ENCODE measurements at regions not wholly inside any gene's neighbourhood (a gene's known extent, or its start where the extent isn't known, plus 50 kb on each side); places are given as distances from the start of the nearest gene placed in this dataset.
"Not testable (repeated sequence)": the region's sequence is repeated elsewhere in the genome, so short reads cannot be mapped to it uniquely, and the experiment has no call there.

- DNase-seq (ENCODE audit: low read depth, low spot score) = no peak
Measured at GRCh38 chr5:102554082-102554481, 55.3 kb upstream of the SLCO6A1 start.

GRCh38 chr5:102554728-102555127, 55.9 kb upstream of the SLCO6A1 start:
- DNase-seq (ENCODE audit: low read depth, low spot score) = no peak

GRCh38 chr5:102561894-102562760, 63.3 kb upstream of the SLCO6A1 start:
- DNase-seq (ENCODE audit: low read depth, low spot score) = no peak

- DNase-seq (ENCODE audit: low read depth, low spot score) = no peak
Measured at GRCh38 chr5:102570747-102571146, 71.9 kb upstream of the SLCO6A1 start.

- DNase-seq (ENCODE audit: low read depth, low spot score) = no peak
Measured at GRCh38 chr5:102578362-102578761, 79.6 kb upstream of the SLCO6A1 start.

GRCh38 chr5:102579379-102579778, 80.6 kb upstream of the SLCO6A1 start:
- no peak for DNase-seq (ENCODE audit: low read depth, low spot score)

- DNase-seq (ENCODE audit: low read depth, low spot score) = no peak
Measured at GRCh38 chr5:102581011-102581410, 82.2 kb upstream of the SLCO6A1 start.

GRCh38 chr5:102582696-102583095, 83.9 kb upstream of the SLCO6A1 start:
- DNase-seq (ENCODE audit: low read depth, low spot score) = no peak

- no peak for DNase-seq (ENCODE audit: low read depth, low spot score)
Measured at GRCh38 chr5:102583276-102584124, 84.7 kb upstream of the SLCO6A1 start.

- DNase-seq (ENCODE audit: low read depth, low spot score) = no peak
Measured at GRCh38 chr5:102589661-102590060, 90.9 kb upstream of the SLCO6A1 start.

GRCh38 chr5:102590467-102590866, 91.7 kb upstream of the SLCO6A1 start:
- DNase-seq (ENCODE audit: low read depth, low spot score) = no peak

- DNase-seq (ENCODE audit: low read depth, low spot score) = no peak
Measured at GRCh38 chr5:102591650-102592049, 92.8 kb upstream of the SLCO6A1 start.

GRCh38 chr5:102592586-102592985, 93.8 kb upstream of the SLCO6A1 start:
- DNase-seq (ENCODE audit: low read depth, low spot score) = not testable (repeated sequence)

GRCh38 chr5:102594192-102594591, 95.4 kb upstream of the SLCO6A1 start:
- DNase-seq (ENCODE audit: low read depth, low spot score) = no peak

- DNase-seq (ENCODE audit: low read depth, low spot score) = no peak
Measured at GRCh38 chr5:102595332-102595731, 96.5 kb upstream of the SLCO6A1 start.

GRCh38 chr5:102596113-102596512, 97.3 kb upstream of the SLCO6A1 start:
- no peak for DNase-seq (ENCODE audit: low read depth, low spot score)

- no peak for DNase-seq (ENCODE audit: low read depth, low spot score)
Measured at GRCh38 chr5:102596951-102597350, 98.2 kb upstream of the SLCO6A1 start.

GRCh38 chr5:102599289-102599688, 100.5 kb upstream of the SLCO6A1 start:
- no peak for DNase-seq (ENCODE audit: low read depth, low spot score)

GRCh38 chr5:102600964-102601363, 102.2 kb upstream of the SLCO6A1 start:
- DNase-seq (ENCODE audit: low read depth, low spot score) = no peak

- no peak for DNase-seq (ENCODE audit: low read depth, low spot score)
Measured at GRCh38 chr5:102603670-102604069, 104.9 kb upstream of the SLCO6A1 start.

- no peak for DNase-seq (ENCODE audit: low read depth, low spot score)
Measured at GRCh38 chr5:102608414-102608813, 109.6 kb upstream of the SLCO6A1 start.

- no peak for DNase-seq (ENCODE audit: low read depth, low spot score)
Measured at GRCh38 chr5:102611312-102611711, 112.5 kb upstream of the SLCO6A1 start.

Measured in pulmonary artery endothelial cell (primary cell).